Activated B cell treated with CpG ODN at 0.5 μM for 24 hours (primary cell): ENCODE measurements at regions not wholly inside any gene's neighbourhood (a gene's known extent, or its start where the extent isn't known, plus 50 kb on each side); places are given as distances from the start of the nearest gene placed in this dataset.

ENCODE experiments used
- ATAC-seq: fragments of 200-7000 bp; cut with Tn5 transposase; one replicate; pipeline ENCODE4 v1.10.0; 2021; ENCODE audit warnings: low read depth, mild to moderate bottlenecking, moderate library complexity
- CTCF ChIA-PET: fragments of 350-600 bp; sonication (Branson Sonifier 250); formaldehyde crosslinking; loops from one replicate; lab custom pipeline; 2021; ENCODE audit warnings: antibody characterized with exemption; lab: Charles Lee
- POLR2A ChIA-PET: fragments of 350-600 bp; sonication (Branson Sonifier 250); formaldehyde crosslinking; loops from one replicate; lab custom pipeline; 2021; ENCODE audit warnings: antibody characterized with exemption; lab: Charles Lee
- DNase-seq: peaks from one replicate; pipeline ENCODE4 v3.0.0; 2022
- H3K27ac Mint-ChIP-seq: one replicate; pipeline ENCODE4 v1.8.0; 2020; ENCODE audit warnings: mixed read lengths
- H3K27me3 Mint-ChIP-seq: one replicate; pipeline ENCODE4 v1.8.0; 2021; ENCODE audit warnings: mixed read lengths
- H3K36me3 Mint-ChIP-seq: one replicate; pipeline ENCODE4 v1.8.0; 2021; ENCODE audit warnings: low read depth, mixed read lengths
- H3K4me1 Mint-ChIP-seq: one replicate; pipeline ENCODE4 v1.8.0; 2021; ENCODE audit warnings: mixed read lengths
- H3K4me3 Mint-ChIP-seq: one replicate; pipeline ENCODE4 v1.8.0; 2020; ENCODE audit warnings: mild to moderate bottlenecking, mixed read lengths
- H3K9me3 Mint-ChIP-seq: one replicate; pipeline ENCODE4 v1.8.0; 2020; ENCODE audit warnings: mixed read lengths
- intact Hi-C: fragments of 100-400 bp; cut with micrococcal nuclease; formaldehyde crosslinking; loops from one replicate; pipeline ENCODE4 v1.15.1; 2024
- TF ChIP-seq, protein P1 (sequence below): fragments of 200-600 bp; IDR thresholded peaks from one replicate; pipeline ENCODE4 v1.8.0; 2022; ENCODE audit warnings: antibody characterized with exemption, mild to moderate bottlenecking

DNA sequence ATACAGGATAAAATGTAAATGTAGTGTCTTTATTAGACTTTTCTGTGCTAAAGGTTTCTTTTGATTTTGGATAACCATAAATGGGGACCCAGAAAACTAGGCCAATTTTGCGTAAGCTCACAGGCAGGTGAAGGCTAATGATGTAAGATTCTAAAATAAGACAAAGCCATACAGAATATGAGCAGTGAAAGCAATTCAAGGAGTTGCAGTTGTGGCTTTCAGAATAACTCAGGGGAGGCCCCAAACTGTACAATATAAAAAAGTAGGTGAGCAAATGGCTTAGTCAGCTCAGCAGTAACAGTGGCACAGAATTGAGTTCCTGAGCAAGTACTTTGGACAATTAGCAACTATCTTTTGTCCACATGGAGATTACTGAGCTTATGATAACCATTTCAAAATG, 81.7 kb upstream of the NRP1 start:
- ATAC-seq (no peak), DNase-seq (no peak)
- H3K4me1 Mint-ChIP-seq = no peaks in the 10 kb centered on the region
- peaks cover 3% of the 10 kb centered on the region for H3K9me3 Mint-ChIP-seq
- ChIA-PET POLR2A (no interaction called here), CTCF (no interaction called here)
- H3K27me3 Mint-ChIP-seq = no peaks in the 10 kb centered on the region
- H3K36me3 Mint-ChIP-seq = no peaks in the 10 kb centered on the region
- TF ChIP-seq, protein P1, sequence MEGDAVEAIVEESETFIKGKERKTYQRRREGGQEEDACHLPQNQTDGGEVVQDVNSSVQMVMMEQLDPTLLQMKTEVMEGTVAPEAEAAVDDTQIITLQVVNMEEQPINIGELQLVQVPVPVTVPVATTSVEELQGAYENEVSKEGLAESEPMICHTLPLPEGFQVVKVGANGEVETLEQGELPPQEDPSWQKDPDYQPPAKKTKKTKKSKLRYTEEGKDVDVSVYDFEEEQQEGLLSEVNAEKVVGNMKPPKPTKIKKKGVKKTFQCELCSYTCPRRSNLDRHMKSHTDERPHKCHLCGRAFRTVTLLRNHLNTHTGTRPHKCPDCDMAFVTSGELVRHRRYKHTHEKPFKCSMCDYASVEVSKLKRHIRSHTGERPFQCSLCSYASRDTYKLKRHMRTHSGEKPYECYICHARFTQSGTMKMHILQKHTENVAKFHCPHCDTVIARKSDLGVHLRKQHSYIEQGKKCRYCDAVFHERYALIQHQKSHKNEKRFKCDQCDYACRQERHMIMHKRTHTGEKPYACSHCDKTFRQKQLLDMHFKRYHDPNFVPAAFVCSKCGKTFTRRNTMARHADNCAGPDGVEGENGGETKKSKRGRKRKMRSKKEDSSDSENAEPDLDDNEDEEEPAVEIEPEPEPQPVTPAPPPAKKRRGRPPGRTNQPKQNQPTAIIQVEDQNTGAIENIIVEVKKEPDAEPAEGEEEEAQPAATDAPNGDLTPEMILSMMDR = no peak
- no peak overlapping the region for H3K4me3 Mint-ChIP-seq
- intact Hi-C loops = no loop called here
- no peak overlapping the region for H3K27ac Mint-ChIP-seq

DNA sequence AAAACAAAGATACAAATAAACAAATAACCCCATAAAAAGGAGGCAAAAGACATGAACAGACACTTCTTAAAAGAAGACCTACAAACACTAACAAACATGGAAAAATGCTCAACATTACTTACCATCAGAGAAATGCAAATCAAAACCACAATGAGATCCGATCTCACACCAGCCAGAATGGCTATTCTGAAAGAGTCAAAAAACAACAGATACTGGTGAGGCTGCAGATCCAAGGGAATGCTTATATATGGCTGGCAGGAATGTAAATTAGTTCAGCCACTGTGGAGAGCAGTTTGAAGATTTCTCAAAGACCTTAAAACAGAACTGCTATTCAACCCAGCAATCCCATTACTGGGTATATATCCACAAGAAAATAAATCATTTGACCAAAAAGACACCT, 80.4 kb upstream of the NRP1 start:
- Mint-ChIP-seq H3K4me3 (no peak overlapping the region), H3K4me1 (no peaks in the 10 kb centered on the region), H3K27ac (no peak overlapping the region), H3K9me3 (peaks cover 3% of the 10 kb centered on the region), H3K27me3 (no peaks in the 10 kb centered on the region), H3K36me3 (no peaks in the 10 kb centered on the region)
- intact Hi-C loops = no loop called here
- POLR2A ChIA-PET = no interaction called here
- TF ChIP-seq, protein P1 = no peak
- DNase-seq (no peak), ATAC-seq (no peak)
- CTCF ChIA-PET = no interaction called here

DNA sequence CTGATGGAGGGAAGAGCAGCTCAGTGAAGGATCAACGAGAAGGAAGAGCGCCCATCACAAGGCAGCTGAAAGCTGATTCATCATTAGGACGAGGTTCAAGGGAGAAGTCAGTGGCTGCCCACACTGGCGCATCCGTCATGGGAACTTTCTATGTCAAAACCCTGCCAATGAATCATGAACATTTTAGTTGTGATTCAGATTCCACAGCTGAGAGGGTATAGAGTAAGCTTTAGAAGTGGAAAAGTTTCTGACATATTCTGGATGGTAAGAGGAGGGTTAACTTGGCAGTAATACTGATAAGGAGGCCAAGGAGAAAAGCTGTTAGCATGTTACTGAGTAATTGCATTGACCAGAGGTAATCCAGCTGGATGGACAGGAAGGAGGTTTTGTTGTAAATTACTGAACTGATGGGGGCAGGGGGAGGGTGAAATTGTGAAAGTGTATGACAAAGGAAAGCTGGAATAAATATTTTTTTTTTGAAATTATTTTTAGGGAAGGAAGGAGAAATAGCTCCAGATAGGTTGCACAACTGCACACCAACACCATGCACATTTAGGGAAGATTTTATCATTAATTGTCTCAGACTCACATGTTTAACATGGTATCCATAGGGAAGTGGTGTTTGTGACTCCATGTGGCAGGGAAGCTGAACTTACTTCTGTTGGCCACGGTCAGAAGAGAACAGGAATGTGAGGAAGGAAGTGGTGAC, 78.3 kb upstream of the NRP1 start:
- DNase-seq = no peak
- TF ChIP-seq, protein P1 = no peak
- ATAC-seq = no peak
- ChIA-PET CTCF (no interaction called here), POLR2A (no interaction called here)
- no peaks in the 10 kb centered on the region for H3K4me1 Mint-ChIP-seq
- H3K4me3 Mint-ChIP-seq = no peak overlapping the region
- peaks cover 3% of the 10 kb centered on the region for H3K9me3 Mint-ChIP-seq
- H3K27me3 Mint-ChIP-seq = no peaks in the 10 kb centered on the region
- intact Hi-C loops = no loop called here
- H3K27ac Mint-ChIP-seq = no peak overlapping the region
- H3K36me3 Mint-ChIP-seq = no peaks in the 10 kb centered on the region

DNA sequence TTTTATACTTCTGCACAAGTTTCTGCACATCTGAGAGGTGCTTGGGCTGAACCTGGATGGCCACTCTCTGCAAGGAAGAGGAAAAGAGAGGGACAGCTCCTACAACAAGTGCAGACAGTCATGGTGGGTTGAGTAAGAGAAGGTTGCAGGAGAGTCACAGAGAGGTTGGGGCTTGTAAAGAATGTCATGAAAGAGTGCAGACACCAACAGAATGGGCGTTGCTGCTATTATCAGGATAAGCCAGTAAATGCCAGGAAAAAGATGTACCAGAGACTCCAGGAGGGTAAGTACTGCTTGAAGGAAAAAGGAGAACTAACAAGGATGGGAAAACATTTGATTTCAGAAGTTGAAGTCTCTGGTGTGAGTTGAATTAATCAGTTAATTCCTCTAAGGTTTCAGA, 77.8 kb upstream of the NRP1 start:
- TF ChIP-seq, protein P1 = no peak
- ChIA-PET POLR2A (no interaction called here), CTCF (no interaction called here)
- Mint-ChIP-seq H3K27ac (no peak overlapping the region), H3K9me3 (peaks cover 3% of the 10 kb centered on the region), H3K4me1 (no peaks in the 10 kb centered on the region), H3K4me3 (no peak overlapping the region), H3K27me3 (no peaks in the 10 kb centered on the region), H3K36me3 (no peaks in the 10 kb centered on the region)
- intact Hi-C loops = no loop called here
- no peak for DNase-seq
- ATAC-seq = no peak

DNA sequence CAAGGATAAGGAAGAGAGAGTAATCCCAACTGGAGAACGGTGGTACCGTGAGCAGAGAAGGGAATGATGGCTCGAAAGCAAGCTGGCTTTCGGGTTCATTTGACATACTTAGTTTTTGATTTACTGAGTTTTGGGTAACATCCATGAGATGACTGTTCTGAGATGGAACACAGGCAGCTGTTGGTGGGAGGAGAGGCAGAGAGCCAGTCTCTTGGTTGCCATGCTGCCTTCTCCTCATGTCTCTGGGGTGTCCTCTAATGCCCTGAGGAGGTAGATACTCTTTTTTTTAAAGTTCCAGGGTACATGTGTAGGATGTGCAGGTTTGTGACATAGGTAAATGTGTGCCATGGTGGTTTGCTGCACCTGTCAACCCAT, 76.4 kb upstream of the NRP1 start:
- CTCF ChIA-PET = no interaction called here
- no peak overlapping the region for H3K27ac Mint-ChIP-seq
- POLR2A ChIA-PET = no interaction called here
- H3K36me3 Mint-ChIP-seq = no peaks in the 10 kb centered on the region
- TF ChIP-seq, protein P1 = no peak
- intact Hi-C loops = no loop called here
- DNase-seq (no peak), ATAC-seq (no peak)
- H3K9me3 Mint-ChIP-seq = peaks cover 3% of the 10 kb centered on the region
- H3K4me1 Mint-ChIP-seq = no peaks in the 10 kb centered on the region
- no peak overlapping the region for H3K4me3 Mint-ChIP-seq
- no peaks in the 10 kb centered on the region for H3K27me3 Mint-ChIP-seq
